ENCODE measurements at regions not wholly inside any gene's neighbourhood (a gene's known extent, or its start where the extent isn't known, plus 50 kb on each side); places are given as distances from the start of the nearest gene placed in this dataset.
"Not testable (repeated sequence)": the region's sequence is repeated elsewhere in the genome, so short reads cannot be mapped to it uniquely, and the experiment has no call there.

GRCh38 chrX:80508083-80508482 lies 87.8 kb downstream of the TENT5D start:
- DNase-seq (ENCODE audit: low read depth in 4 of 4, low spot score in 2 of 4): not testable (repeated sequence)

DNA sequence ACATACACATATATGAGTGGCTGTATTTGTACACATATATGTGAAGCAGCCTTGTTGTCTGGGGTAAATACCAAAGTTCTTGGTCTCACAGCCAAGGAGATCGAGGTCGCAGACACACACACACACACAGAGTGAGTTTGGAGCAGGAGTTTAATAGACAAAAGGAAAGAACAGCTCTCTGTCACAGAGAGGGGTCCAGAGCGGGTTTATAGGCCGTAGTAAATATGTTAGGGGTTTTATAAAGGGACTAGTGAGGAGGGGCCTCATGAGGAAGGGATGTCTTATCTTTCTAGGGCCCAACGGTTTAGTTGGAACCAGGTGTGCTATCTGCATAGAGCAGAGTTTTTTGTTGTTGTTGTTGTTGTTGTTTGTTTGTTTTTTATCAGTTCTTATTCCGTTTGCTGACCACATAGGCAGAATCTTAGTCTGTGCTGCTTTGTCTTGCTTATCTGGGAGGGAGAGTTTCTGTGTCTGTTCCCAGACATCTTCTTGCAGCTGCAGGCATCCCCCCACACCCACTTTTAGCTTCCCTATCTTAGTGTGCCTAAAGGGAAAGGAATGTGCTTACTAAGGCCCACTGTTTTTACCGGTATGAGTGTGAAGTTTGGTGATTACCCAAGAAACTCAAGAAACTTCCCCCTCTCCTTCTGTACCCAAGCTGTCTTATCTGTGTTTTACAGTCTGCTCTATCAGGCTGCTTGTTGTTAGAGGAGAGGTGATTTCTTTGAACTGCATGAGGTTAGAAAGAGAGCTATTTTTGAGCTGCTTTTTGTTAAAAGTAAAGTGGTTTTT lies 91.9 kb downstream of the TENT5D start:
- no peak for DNase-seq (ENCODE audit: low read depth in 4 of 4, low spot score in 2 of 4)

GRCh38 chrX:80512924-80513323 lies 92.7 kb downstream of the TENT5D start:
- no peak for DNase-seq (ENCODE audit: low read depth in 4 of 4, low spot score in 2 of 4)

DNA sequence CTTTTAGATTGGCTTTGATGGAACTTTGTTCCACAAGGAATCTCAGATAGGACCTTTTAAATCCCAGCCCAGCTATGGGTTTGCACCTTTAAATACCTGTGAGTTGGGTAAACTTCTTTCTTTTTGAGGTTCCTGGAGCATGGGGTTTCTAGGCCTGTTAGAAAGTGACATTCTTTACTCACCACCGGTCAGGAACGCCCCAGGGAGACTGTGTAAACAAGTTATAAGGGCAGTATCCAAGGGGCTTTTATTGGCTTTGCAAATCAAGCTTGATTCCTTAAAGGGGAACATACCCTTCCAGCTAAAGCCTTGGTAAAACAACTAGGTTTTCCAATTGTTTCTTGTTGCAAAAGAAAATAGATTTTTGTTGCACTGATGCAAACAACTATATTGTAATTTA lies 93.4 kb downstream of the TENT5D start:
- DNase-seq (ENCODE audit: low read depth in 4 of 4, low spot score in 2 of 4): no peak

GRCh38 chrX:80537096-80537495 lies 116.8 kb downstream of the TENT5D start:
- DNase-seq (ENCODE audit: low read depth in 4 of 4, low spot score in 2 of 4): no peak

DNA sequence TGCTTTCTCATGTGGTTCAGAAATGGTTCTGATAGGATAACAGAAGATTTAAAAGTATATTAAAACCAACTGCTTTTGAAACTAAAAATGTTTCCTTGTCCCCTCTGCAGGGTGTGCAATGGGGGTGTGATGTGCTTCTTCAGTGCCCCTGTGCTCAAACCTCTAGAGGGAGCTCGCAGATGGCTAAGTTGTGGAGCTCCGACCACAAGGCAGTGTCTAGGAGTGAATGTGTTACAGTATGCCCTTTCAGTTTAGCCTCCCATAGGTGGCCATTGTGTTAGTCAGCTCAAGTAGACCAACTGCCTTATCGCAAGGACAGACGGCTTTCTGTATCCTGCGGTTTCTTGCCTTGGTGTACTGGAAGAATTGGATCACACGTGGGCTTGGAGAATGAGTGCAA lies 130.5 kb downstream of the TENT5D start:
- no peak for DNase-seq (ENCODE audit: low read depth in 4 of 4, low spot score in 2 of 4)

DNA sequence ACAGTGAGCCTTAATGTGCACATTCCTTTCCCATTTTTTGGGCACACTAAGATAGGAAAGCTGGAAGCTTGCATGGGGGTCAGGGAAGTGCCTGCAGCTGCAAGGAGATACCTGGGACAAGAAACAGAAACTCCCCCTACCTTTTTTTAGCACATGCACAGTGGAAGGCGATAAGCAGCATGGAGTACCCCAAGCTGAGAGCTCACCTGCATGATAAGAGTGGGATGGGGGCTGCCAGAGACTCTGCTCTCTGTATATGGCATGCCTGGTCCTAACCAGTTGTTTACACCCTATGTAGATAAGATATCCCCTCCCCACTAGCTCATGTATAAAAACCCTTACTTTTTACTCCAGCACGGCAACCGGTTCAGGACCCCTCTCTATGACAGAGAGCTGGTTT lies 135.9 kb downstream of the TENT5D start:
- DNase-seq (ENCODE audit: low read depth in 4 of 4, low spot score in 2 of 4): no peak

DNA sequence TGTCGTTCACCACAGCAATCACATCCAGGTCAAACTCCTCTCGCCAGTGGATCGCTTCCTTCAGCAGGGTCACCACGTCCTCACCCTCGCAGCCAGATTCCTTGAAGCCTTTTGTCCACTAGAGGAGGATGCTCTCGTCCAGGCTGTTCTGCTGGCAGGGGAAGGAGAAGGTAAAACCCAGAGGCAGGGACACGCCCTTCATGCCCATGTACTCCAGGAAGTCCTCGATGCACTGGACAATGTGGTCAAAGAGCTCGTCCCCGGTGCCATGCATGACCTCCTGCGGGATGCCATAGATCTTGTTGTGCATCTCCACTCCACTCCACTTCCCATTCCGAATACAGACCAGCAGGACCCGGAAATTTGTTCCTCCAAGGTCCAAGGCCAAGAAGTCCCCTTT lies 152.4 kb downstream of the TENT5D start:
- DNase-seq (ENCODE audit: low read depth in 4 of 4, low spot score in 2 of 4): no peak

- DNase-seq (ENCODE audit: low read depth in 4 of 4, low spot score in 2 of 4): no peak
Measured at GRCh38 chrX:80573275-80573674, 153.0 kb downstream of the TENT5D start.

GRCh38 chrX:80574486-80575086 lies 154.3 kb downstream of the TENT5D start:
- DNase-seq (ENCODE audit: low read depth in 4 of 4, low spot score in 2 of 4): not testable (repeated sequence)

- no peak for DNase-seq (ENCODE audit: low read depth in 4 of 4, low spot score in 2 of 4)
Measured at GRCh38 chrX:80576267-80576666, 156.0 kb downstream of the TENT5D start.

DNA sequence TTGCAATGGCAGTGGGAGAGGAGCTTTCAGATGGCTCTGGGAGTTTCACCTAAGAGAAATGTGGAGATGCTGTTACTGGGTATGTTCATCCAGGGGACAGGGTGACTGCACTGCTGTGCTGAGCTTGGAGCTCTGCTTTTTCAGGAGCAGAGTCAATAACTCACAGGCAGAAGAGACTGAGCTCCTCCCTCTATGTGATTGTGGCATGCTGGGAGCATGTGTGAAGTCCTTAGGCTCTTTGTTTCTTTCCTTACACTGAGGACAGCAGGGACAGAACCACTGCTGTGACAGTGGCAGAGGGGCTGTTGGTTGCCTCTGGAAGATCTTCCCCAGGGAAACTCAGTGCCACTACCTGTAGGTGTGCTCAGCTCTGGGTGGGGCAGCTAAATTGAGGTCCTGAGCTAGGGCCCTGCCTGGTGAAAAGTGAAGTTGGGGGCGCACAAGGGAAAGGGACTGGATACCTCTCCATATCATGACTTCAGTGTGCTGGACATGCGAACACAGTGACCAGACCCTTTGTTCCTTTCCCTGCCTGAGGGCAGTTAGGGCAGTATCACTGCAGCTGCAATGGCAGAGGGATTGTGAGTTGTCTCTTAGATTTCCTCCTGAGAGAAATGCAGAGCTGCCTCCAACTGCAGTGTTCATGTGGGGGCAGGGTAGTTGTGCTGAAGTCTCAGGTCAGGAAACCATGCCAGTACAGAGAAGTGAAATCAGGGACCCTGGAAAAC lies 156.7 kb downstream of the TENT5D start:
- DNase-seq (ENCODE audit: low read depth in 4 of 4, low spot score in 2 of 4): no peak

- peak in 2 of 4 donors; percentile 6 to 7 for DNase-seq (ENCODE audit: low read depth in 4 of 4, low spot score in 2 of 4)
Measured at GRCh38 chrX:80578517-80579105, 158.4 kb downstream of the TENT5D start.

GRCh38 chrX:80590992-80591391 lies 170.7 kb downstream of the TENT5D start:
- not testable (repeated sequence) for DNase-seq (ENCODE audit: low read depth in 4 of 4, low spot score in 2 of 4)

- no peak for DNase-seq (ENCODE audit: low read depth in 4 of 4, low spot score in 2 of 4)
Measured at GRCh38 chrX:80602036-80602860, 182.0 kb downstream of the TENT5D start.
